ENCODE measurements at regions not wholly inside any gene's neighbourhood (a gene's known extent, or its start where the extent isn't known, plus 50 kb on each side); places are given as distances from the start of the nearest gene placed in this dataset.
"Not testable (repeated sequence)": the region's sequence is repeated elsewhere in the genome, so short reads cannot be mapped to it uniquely, and the experiment has no call there.

- DNase-seq (ENCODE audit: low read depth, low spot score) = no peak
- no peak overlapping the region for H3K4me3 ChIP-seq (ENCODE audit: low read length)
These were observed 932.6 kb downstream of the EPHA3 start for GRCh38 chr3:90039994-90040393.

- DNase-seq (ENCODE audit: low read depth, low spot score) = no peak
These were observed 933.1 kb downstream of the EPHA3 start for GRCh38 chr3:90040554-90040953.

GRCh38 chr3:90041995-90042394, 934.6 kb downstream of the EPHA3 start:
- no peak overlapping the region for H3K4me3 ChIP-seq (ENCODE audit: low read length)
- DNase-seq (ENCODE audit: low read depth, low spot score) = no peak

More at GRCh38 chr3:90040554-90040953, 933.1 kb downstream of the EPHA3 start:
- no peak overlapping the region for H3K4me3 ChIP-seq (ENCODE audit: low read length)

- H3K4me3 ChIP-seq (ENCODE audit: low read length) = no peak overlapping the region
- no peak for DNase-seq (ENCODE audit: low read depth, low spot score)
These were observed 935.9 kb downstream of the EPHA3 start for GRCh38 chr3:90043287-90043686.

GRCh38 chr3:90044084-90044816, 936.8 kb downstream of the EPHA3 start:
- no peak for DNase-seq (ENCODE audit: low read depth, low spot score)
- no peak overlapping the region for H3K4me3 ChIP-seq (ENCODE audit: low read length)

GRCh38 chr3:90052425-90052950, 945.1 kb downstream of the EPHA3 start:
- DNase-seq (ENCODE audit: low read depth, low spot score) = no peak
- H3K4me3 ChIP-seq (ENCODE audit: low read length) = no peak overlapping the region

GRCh38 chr3:90054311-90054710, 946.9 kb downstream of the EPHA3 start:
- no peak for DNase-seq (ENCODE audit: low read depth, low spot score)
- no peak overlapping the region for H3K4me3 ChIP-seq (ENCODE audit: low read length)

GRCh38 chr3:90055666-90056065, 948.2 kb downstream of the EPHA3 start:
- H3K4me3 ChIP-seq (ENCODE audit: low read length) = no peak overlapping the region
- no peak for DNase-seq (ENCODE audit: low read depth, low spot score)

GRCh38 chr3:90056281-90057032, 949.0 kb downstream of the EPHA3 start:
- DNase-seq (ENCODE audit: low read depth, low spot score) = no peak
- no peak overlapping the region for H3K4me3 ChIP-seq (ENCODE audit: low read length)

- DNase-seq (ENCODE audit: low read depth, low spot score) = no peak
These were observed 954.6 kb downstream of the EPHA3 start for GRCh38 chr3:90062016-90062415.

GRCh38 chr3:90062631-90063200, 955.3 kb downstream of the EPHA3 start:
- H3K4me3 ChIP-seq (ENCODE audit: low read length) = no peak overlapping the region
- no peak for DNase-seq (ENCODE audit: low read depth, low spot score)

More at GRCh38 chr3:90062016-90062415, 954.6 kb downstream of the EPHA3 start:
- no peak overlapping the region for H3K4me3 ChIP-seq (ENCODE audit: low read length)

GRCh38 chr3:90068783-90069182, 961.4 kb downstream of the EPHA3 start:
- no peak overlapping the region for H3K4me3 ChIP-seq (ENCODE audit: low read length)
- no peak for DNase-seq (ENCODE audit: low read depth, low spot score)

GRCh38 chr3:90069748-90070147, 962.3 kb downstream of the EPHA3 start:
- no peak for DNase-seq (ENCODE audit: low read depth, low spot score)
- H3K4me3 ChIP-seq (ENCODE audit: low read length) = no peak overlapping the region

- no peak overlapping the region for H3K4me3 ChIP-seq (ENCODE audit: low read length)
- DNase-seq (ENCODE audit: low read depth, low spot score) = no peak
These were observed 968.7 kb downstream of the EPHA3 start for GRCh38 chr3:90076136-90076535.

- H3K4me3 ChIP-seq (ENCODE audit: low read length) = no peak overlapping the region
- no peak for DNase-seq (ENCODE audit: low read depth, low spot score)
These were observed 973.6 kb downstream of the EPHA3 start for GRCh38 chr3:90080988-90081387.

- DNase-seq (ENCODE audit: low read depth, low spot score); H3K4me3 ChIP-seq (ENCODE audit: low read length): not testable (repeated sequence)
These were observed 978.9 kb downstream of the EPHA3 start for GRCh38 chr3:90086297-90086696.

GRCh38 chr3:90087703-90088102, 980.3 kb downstream of the EPHA3 start:
- no peak for DNase-seq (ENCODE audit: low read depth, low spot score)
- H3K4me3 ChIP-seq (ENCODE audit: low read length) = no peak overlapping the region

GRCh38 chr3:90091549-90091948, 984.1 kb downstream of the EPHA3 start:
- DNase-seq (ENCODE audit: low read depth, low spot score) = peak; percentile 15
- H3K4me3 ChIP-seq (ENCODE audit: low read length) = no peak overlapping the region

GRCh38 chr3:90092994-90093393, 985.6 kb downstream of the EPHA3 start:
- DNase-seq (ENCODE audit: low read depth, low spot score) = peak; percentile 12

GRCh38 chr3:90095811-90096210, 988.4 kb downstream of the EPHA3 start:
- DNase-seq (ENCODE audit: low read depth, low spot score) = no peak
- H3K4me3 ChIP-seq (ENCODE audit: low read length) = no peak overlapping the region

More at GRCh38 chr3:90092994-90093393, 985.6 kb downstream of the EPHA3 start:
- H3K4me3 ChIP-seq (ENCODE audit: low read length) = no peak overlapping the region
